SK-N-SH treated with all-trans-retinoic acid at 6 μM for 48 hours (cell line): ENCODE measurements at regions not wholly inside any gene's neighbourhood (a gene's known extent, or its start where the extent isn't known, plus 50 kb on each side); places are given as distances from the start of the nearest gene placed in this dataset.

Experiments used
- ATAC-seq: fragments of 200-7000 bp; cut with Tn5 transposase; 3 replicates; pipeline ENCODE4 v1.9.1; 2020; ENCODE audit warnings: mild to moderate bottlenecking, moderate library complexity
- ARNTL ChIP-seq: fragments of 450-650 bp; formaldehyde crosslinking; IDR thresholded peaks from 2 replicates; pipeline ENCODE4 v1.5.0; 2020; ENCODE audit warnings: low read depth, mild to moderate bottlenecking, moderate library complexity, borderline replicate concordance
- BACH2 ChIP-seq: fragments of 250-450 bp; sonication (Bioruptor Pico); IDR thresholded peaks from 2 replicates; pipeline ENCODE4 v1.9.0; 2021; ENCODE audit warnings: mild to moderate bottlenecking, borderline replicate concordance
- CREB5 ChIP-seq: fragments of 250-450 bp; sonication (Bioruptor Pico); IDR thresholded peaks from 2 replicates; pipeline ENCODE4 v1.5.1; 2020; ENCODE audit warnings: low read depth, mild to moderate bottlenecking, moderate library complexity
- CSDC2 ChIP-seq: fragments of 250-450 bp; sonication (Bioruptor Pico); IDR thresholded peaks from 2 replicates; pipeline ENCODE4 v1.5.0; 2020; ENCODE audit warnings: mild to moderate bottlenecking, moderate library complexity
- ESRRG ChIP-seq: fragments of 250-450 bp; sonication (Bioruptor Pico); IDR thresholded peaks from 2 replicates; pipeline ENCODE4 v1.6.1; 2021; ENCODE audit warnings: mild to moderate bottlenecking
- GLIS3 ChIP-seq: fragments of 250-450 bp; sonication (Bioruptor Pico); IDR thresholded peaks from 2 replicates; pipeline ENCODE4 v1.5.0; 2020; ENCODE audit warnings: mild to moderate bottlenecking, moderate library complexity
- ISL1 ChIP-seq: fragments of 250-450 bp; sonication (Bioruptor Pico); IDR thresholded peaks from 2 replicates; pipeline ENCODE4 v2.1.2; 2022; ENCODE audit warnings: mild to moderate bottlenecking, moderate library complexity
- OSR1 ChIP-seq: fragments of 250-450 bp; sonication (Bioruptor Pico); IDR thresholded peaks from 2 replicates; pipeline ENCODE4 v1.8.0; 2022; ENCODE audit warnings: moderate library complexity, mild to moderate bottlenecking, inconsistent platforms
- PATZ1 ChIP-seq: fragments of 250-450 bp; sonication (Bioruptor Pico); IDR thresholded peaks from 2 replicates; pipeline ENCODE4 v1.8.0; 2020; ENCODE audit warnings: mild to moderate bottlenecking, moderate library complexity, borderline replicate concordance
- POU6F1 ChIP-seq: fragments of 250-450 bp; sonication (Bioruptor Pico); IDR thresholded peaks from 2 replicates; pipeline ENCODE4 v1.8.0; 2021; ENCODE audit warnings: low read depth, mild to moderate bottlenecking, moderate library complexity, borderline replicate concordance
- PPARA ChIP-seq: fragments of 250-450 bp; sonication (Bioruptor Pico); IDR thresholded peaks from 2 replicates; pipeline ENCODE4 v1.5.0; 2020; ENCODE audit warnings: mild to moderate bottlenecking, borderline replicate concordance
- RARB ChIP-seq: fragments of 250-450 bp; sonication (Bioruptor Pico); IDR thresholded peaks from 2 replicates; pipeline ENCODE4 v1.8.0; 2021; ENCODE audit warnings: mild to moderate bottlenecking, moderate library complexity
- SNAI2 ChIP-seq: fragments of 250-450 bp; sonication (Bioruptor Pico); IDR thresholded peaks from 2 replicates; pipeline ENCODE4 v1.5.0; 2020; ENCODE audit warnings: mild to moderate bottlenecking, moderate library complexity
- TCF4 ChIP-seq: fragments of 250-450 bp; sonication (Bioruptor Pico); IDR thresholded peaks from 2 replicates; pipeline ENCODE4 v1.8.0; 2021; ENCODE audit warnings: mild to moderate bottlenecking, moderate library complexity, borderline replicate concordance
- TOX ChIP-seq: fragments of 250-450 bp; sonication (Bioruptor Pico); IDR thresholded peaks from 2 replicates; pipeline ENCODE4 v1.8.0; 2021; ENCODE audit warnings: mild to moderate bottlenecking, moderate library complexity, borderline replicate concordance
- TSHZ2 ChIP-seq: fragments of 250-450 bp; sonication (Bioruptor Pico); IDR thresholded peaks from 2 replicates; pipeline ENCODE4 v1.5.0; 2020; ENCODE audit warnings: mild to moderate bottlenecking, moderate library complexity
- ZC3H10 ChIP-seq: fragments of 250-450 bp; sonication (Bioruptor Pico); IDR thresholded peaks from 2 replicates; pipeline ENCODE4 v1.5.1; 2021; ENCODE audit warnings: mild to moderate bottlenecking, moderate library complexity
- ZFP3 ChIP-seq: fragments of 250-450 bp; sonication (Bioruptor Pico); IDR thresholded peaks from 2 replicates; pipeline ENCODE4 v1.5.0; 2020; ENCODE audit warnings: mild to moderate bottlenecking, moderate library complexity
- ZFP30 ChIP-seq: fragments of 450-650 bp; formaldehyde crosslinking; IDR thresholded peaks from 2 replicates; pipeline ENCODE4 v1.5.0; 2022; ENCODE audit warnings: mild to moderate bottlenecking, moderate library complexity
- ZNF565 ChIP-seq: fragments of 450-650 bp; formaldehyde crosslinking; conservative IDR thresholded peaks from 2 replicates; pipeline ENCODE4 v1.5.0; 2020; ENCODE audit warnings: low read depth, mild to moderate bottlenecking, moderate library complexity
- ZNF70 ChIP-seq: fragments of 450-650 bp; formaldehyde crosslinking; IDR thresholded peaks from 2 replicates; pipeline ENCODE4 v1.5.0; 2020; ENCODE audit warnings: mild to moderate bottlenecking, moderate library complexity
- ZNF8 ChIP-seq: fragments of 450-650 bp; formaldehyde crosslinking; IDR thresholded peaks from 2 replicates; pipeline ENCODE4 v1.5.0; 2020; ENCODE audit warnings: mild to moderate bottlenecking, moderate library complexity
- TF ChIP-seq, protein P1 (sequence below): fragments of 250-450 bp; sonication (Bioruptor Pico); IDR thresholded peaks from 2 replicates; pipeline ENCODE4 v1.5.1; 2021; ENCODE audit warnings: mild to moderate bottlenecking, moderate library complexity

- no peak for TF ChIP-seq ISL1 (CRISPR knock-in tag)
- TF ChIP-seq ZFP30 (CRISPR knock-in tag) = no peak
- no peak for TF ChIP-seq POU6F1 (CRISPR knock-in tag)
- no peak for TF ChIP-seq GLIS3 (CRISPR knock-in tag)
- TF ChIP-seq SNAI2 (CRISPR knock-in tag) = no peak
- TF ChIP-seq PPARA = no peak
- TF ChIP-seq CREB5 = no peak
- TF ChIP-seq RARB (CRISPR knock-in tag) = no peak
- TF ChIP-seq OSR1 = no peak
- TF ChIP-seq ZNF565 = no peak
- no peak for TF ChIP-seq ARNTL (CRISPR knock-in tag)
- no peak for TF ChIP-seq TCF4 (CRISPR knock-in tag)
- no peak for TF ChIP-seq ZFP3 (CRISPR knock-in tag)
- TF ChIP-seq CSDC2 = no peak
- no peak for TF ChIP-seq PATZ1 (CRISPR knock-in tag)
- no peak for TF ChIP-seq ZC3H10
- TF ChIP-seq ZNF70 (CRISPR knock-in tag) = no peak
- TF ChIP-seq ESRRG = no peak
- TF ChIP-seq, all 23 proteins: peak for 0
- no peak for ATAC-seq
Observed at GRCh38 chr16:72278301-72278700, 106.3 kb upstream of the PMFBP1 start.

DNA sequence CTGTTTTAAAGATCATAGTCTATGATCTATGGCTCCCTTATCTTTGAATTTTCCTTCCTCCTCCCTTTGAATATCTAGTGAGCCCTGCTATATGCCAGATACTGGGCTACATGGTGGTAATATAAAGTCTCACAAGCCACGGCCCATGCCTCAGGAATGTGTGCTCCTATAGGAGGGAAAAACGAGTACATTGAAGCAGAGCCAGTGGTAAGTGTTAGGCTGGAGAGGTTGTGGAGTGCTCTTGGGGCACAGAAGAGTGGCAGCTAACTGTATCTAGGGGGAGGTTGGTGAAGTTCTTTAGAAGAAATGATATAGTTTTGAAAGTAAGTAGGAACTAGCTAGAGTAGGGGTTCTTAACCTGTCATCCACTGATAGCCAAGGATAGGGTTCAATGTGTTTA, 105.8 kb upstream of the PMFBP1 start:
- TF ChIP-seq SNAI2 (CRISPR knock-in tag) (no peak), ZFP3 (CRISPR knock-in tag) (no peak), TOX (no peak), ZFP30 (CRISPR knock-in tag) (no peak), BACH2 (no peak), GLIS3 (CRISPR knock-in tag) (no peak), ZC3H10 (no peak), TCF4 (CRISPR knock-in tag) (no peak), TSHZ2 (CRISPR knock-in tag) (no peak), RARB (CRISPR knock-in tag) (no peak), OSR1 (no peak), ZNF8 (CRISPR knock-in tag) (no peak), ISL1 (CRISPR knock-in tag) (no peak), CSDC2 (no peak), ARNTL (CRISPR knock-in tag) (no peak), POU6F1 (CRISPR knock-in tag) (no peak), PATZ1 (CRISPR knock-in tag) (no peak), ESRRG (no peak), ZNF565 (no peak)
- TF ChIP-seq, protein P1, sequence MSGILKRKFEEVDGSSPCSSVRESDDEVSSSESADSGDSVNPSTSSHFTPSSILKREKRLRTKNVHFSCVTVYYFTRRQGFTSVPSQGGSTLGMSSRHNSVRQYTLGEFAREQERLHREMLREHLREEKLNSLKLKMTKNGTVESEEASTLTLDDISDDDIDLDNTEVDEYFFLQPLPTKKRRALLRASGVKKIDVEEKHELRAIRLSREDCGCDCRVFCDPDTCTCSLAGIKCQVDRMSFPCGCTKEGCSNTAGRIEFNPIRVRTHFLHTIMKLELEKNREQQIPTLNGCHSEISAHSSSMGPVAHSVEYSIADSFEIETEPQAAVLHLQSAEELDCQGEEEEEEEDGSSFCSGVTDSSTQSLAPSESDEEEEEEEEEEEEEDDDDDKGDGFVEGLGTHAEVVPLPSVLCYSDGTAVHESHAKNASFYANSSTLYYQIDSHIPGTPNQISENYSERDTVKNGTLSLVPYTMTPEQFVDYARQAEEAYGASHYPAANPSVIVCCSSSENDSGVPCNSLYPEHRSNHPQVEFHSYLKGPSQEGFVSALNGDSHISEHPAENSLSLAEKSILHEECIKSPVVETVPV (CRISPR knock-in tag) = no peak
- no peak for ATAC-seq
